ENCODE measurements at regions not wholly inside any gene's neighbourhood (a gene's known extent, or its start where the extent isn't known, plus 50 kb on each side); places are given as distances from the start of the nearest gene placed in this dataset.

DNA sequence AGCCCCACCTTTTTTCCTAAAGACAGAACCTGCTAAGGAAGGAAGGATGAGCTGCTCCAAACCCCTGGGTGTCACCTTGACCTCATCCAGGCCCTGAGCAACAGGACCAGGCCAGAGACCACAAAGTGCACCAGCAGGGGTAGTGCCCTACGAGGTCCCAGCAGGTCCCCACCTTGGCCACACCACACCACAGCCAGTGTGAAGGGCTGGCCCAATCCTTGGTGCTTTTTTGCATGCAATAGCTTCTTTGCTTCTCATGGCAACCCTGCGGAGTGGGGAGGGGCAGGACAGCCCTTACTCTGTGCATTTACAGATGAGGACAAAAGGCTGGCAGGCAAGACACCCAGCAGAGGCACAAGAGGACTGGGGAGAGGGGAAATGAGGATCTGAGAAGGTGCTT lies 352.6 kb downstream of the BCL11B start:
- TF ChIP-seq, protein P1, sequence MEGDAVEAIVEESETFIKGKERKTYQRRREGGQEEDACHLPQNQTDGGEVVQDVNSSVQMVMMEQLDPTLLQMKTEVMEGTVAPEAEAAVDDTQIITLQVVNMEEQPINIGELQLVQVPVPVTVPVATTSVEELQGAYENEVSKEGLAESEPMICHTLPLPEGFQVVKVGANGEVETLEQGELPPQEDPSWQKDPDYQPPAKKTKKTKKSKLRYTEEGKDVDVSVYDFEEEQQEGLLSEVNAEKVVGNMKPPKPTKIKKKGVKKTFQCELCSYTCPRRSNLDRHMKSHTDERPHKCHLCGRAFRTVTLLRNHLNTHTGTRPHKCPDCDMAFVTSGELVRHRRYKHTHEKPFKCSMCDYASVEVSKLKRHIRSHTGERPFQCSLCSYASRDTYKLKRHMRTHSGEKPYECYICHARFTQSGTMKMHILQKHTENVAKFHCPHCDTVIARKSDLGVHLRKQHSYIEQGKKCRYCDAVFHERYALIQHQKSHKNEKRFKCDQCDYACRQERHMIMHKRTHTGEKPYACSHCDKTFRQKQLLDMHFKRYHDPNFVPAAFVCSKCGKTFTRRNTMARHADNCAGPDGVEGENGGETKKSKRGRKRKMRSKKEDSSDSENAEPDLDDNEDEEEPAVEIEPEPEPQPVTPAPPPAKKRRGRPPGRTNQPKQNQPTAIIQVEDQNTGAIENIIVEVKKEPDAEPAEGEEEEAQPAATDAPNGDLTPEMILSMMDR (IDR thresholded peaks at IDR 0.05): no peak
- TF ChIP-seq POLR2A (IDR thresholded peaks at IDR 0.05) (no peak), EP300 (IDR thresholded peaks at IDR 0.05) (no peak), POLR2AphosphoS5 (IDR thresholded peaks at IDR 0.05) (no peak)

All from suprapubic skin (tissue), 4 donors.